ENCODE measurements at regions not wholly inside any gene's neighbourhood (a gene's known extent, or its start where the extent isn't known, plus 50 kb on each side); places are given as distances from the start of the nearest gene placed in this dataset.
"Not testable (repeated sequence)": the region's sequence is repeated elsewhere in the genome, so short reads cannot be mapped to it uniquely, and the experiment has no call there.

GRCh38 chr3:152770296-152770695, 64.6 kb upstream of the P2RY1 start:
- Histone ChIP-seq H3K9me3 (ENCODE audit: severe bottlenecking) (peaks cover 4% of the 10 kb centered on the region), H3K4me3 (ENCODE audit: low read depth, low read length) (no peak overlapping the region), H3K27ac (no peak overlapping the region), H3K27me3 (ENCODE audit: insufficient read depth, low read depth, severe bottlenecking) (no peaks in the 10 kb centered on the region), H3K36me3 (no peaks in the 10 kb centered on the region)
- no peak for TF ChIP-seq CTCF (IDR thresholded peaks at IDR 0.05; ENCODE audit: low read depth, low read length)
- no peak for DNase-seq

- H3K4me3 ChIP-seq (ENCODE audit: low read depth, low read length) = no peak overlapping the region
- no peaks in the 10 kb centered on the region for H3K27me3 ChIP-seq (ENCODE audit: insufficient read depth, low read depth, severe bottlenecking)
- TF ChIP-seq CTCF (IDR thresholded peaks at IDR 0.05; ENCODE audit: low read depth, low read length) = no peak
- no peak overlapping the region for H3K27ac ChIP-seq
- no peaks in the 10 kb centered on the region for H3K36me3 ChIP-seq
- DNase-seq = no peak
- peaks cover 4% of the 10 kb centered on the region for H3K9me3 ChIP-seq (ENCODE audit: severe bottlenecking)
Measured at GRCh38 chr3:152771120-152771519, 63.8 kb upstream of the P2RY1 start.

GRCh38 chr3:152772674-152773225, 62.2 kb upstream of the P2RY1 start:
- H3K4me3 ChIP-seq (ENCODE audit: low read depth, low read length) = no peak overlapping the region
- no peak for DNase-seq
- H3K27me3 ChIP-seq (ENCODE audit: insufficient read depth, low read depth, severe bottlenecking) = no peaks in the 10 kb centered on the region
- no peak for TF ChIP-seq CTCF (IDR thresholded peaks at IDR 0.05; ENCODE audit: low read depth, low read length)
- no peak overlapping the region for H3K27ac ChIP-seq
- no peaks in the 10 kb centered on the region for H3K36me3 ChIP-seq
- peaks cover under 1% of the 10 kb centered on the region for H3K9me3 ChIP-seq (ENCODE audit: severe bottlenecking)

- H3K4me3 ChIP-seq (ENCODE audit: low read depth, low read length) = no peak overlapping the region
- DNase-seq = no peak
- no peaks in the 10 kb centered on the region for H3K27me3 ChIP-seq (ENCODE audit: insufficient read depth, low read depth, severe bottlenecking)
- H3K36me3 ChIP-seq = no peaks in the 10 kb centered on the region
- TF ChIP-seq CTCF (IDR thresholded peaks at IDR 0.05; ENCODE audit: low read depth, low read length) = no peak
- no peaks in the 10 kb centered on the region for H3K9me3 ChIP-seq (ENCODE audit: severe bottlenecking)
- H3K27ac ChIP-seq = no peak overlapping the region
Measured at GRCh38 chr3:152773633-152774032, 61.3 kb upstream of the P2RY1 start.

GRCh38 chr3:152774230-152774629, 60.7 kb upstream of the P2RY1 start:
- H3K9me3 ChIP-seq (ENCODE audit: severe bottlenecking); H3K36me3 ChIP-seq; H3K27me3 ChIP-seq (ENCODE audit: insufficient read depth, low read depth, severe bottlenecking); H3K4me3 ChIP-seq (ENCODE audit: low read depth, low read length); H3K27ac ChIP-seq; DNase-seq: not testable (repeated sequence)

- Histone ChIP-seq H3K4me3 (ENCODE audit: low read depth, low read length) (no peak overlapping the region), H3K27ac (no peak overlapping the region), H3K36me3 (no peaks in the 10 kb centered on the region), H3K27me3 (ENCODE audit: insufficient read depth, low read depth, severe bottlenecking) (no peaks in the 10 kb centered on the region), H3K9me3 (ENCODE audit: severe bottlenecking) (no peaks in the 10 kb centered on the region)
- no peak for DNase-seq
- TF ChIP-seq CTCF (IDR thresholded peaks at IDR 0.05; ENCODE audit: low read depth, low read length) = no peak
Measured at GRCh38 chr3:152778022-152778421, 56.9 kb upstream of the P2RY1 start.

Measured in WERI-Rb-1 (cell line).